Right lobe of liver (tissue), 4 donors: ENCODE measurements at regions not wholly inside any gene's neighbourhood (a gene's known extent, or its start where the extent isn't known, plus 50 kb on each side); places are given as distances from the start of the nearest gene placed in this dataset.

ENCODE experiments used
- CTCF ChIP-seq, 4 donors: fragments of 200-600 bp in 3 of 4; fragments of 450-650 bp in 1 of 4; IDR thresholded peaks; one replicate each; pipeline versions ENCODE4 v1.5.1 to v1.8.0; 2016 to 2022; ENCODE audit warnings: antibody characterized with exemption in 4 of 4, mild to moderate bottlenecking in 2 of 4
- POLR2A ChIP-seq: fragments of 450-650 bp; IDR thresholded peaks from one replicate; pipeline ENCODE4 v1.6.1; 2017; ENCODE audit warnings: antibody characterized with exemption, mild to moderate bottlenecking
- donor health status: DM: no; HTN: no; CAD: no.
- donor health status: DM: no; HTN: no; CAD: no.
- donor health status: DM: no; HTN: yes; CAD: no.

GRCh38 chr18:66795051-66795450 lies 191.2 kb upstream of the CDH19 start:
- TF ChIP-seq CTCF (IDR thresholded peaks at IDR 0.05) (no peak), POLR2A (no peak)
